Stimulated activated effector memory CD8-positive, alpha-beta T cell treated with anti-CD3 and anti-CD28 coated beads, Interleukin-12 subunit alpha, Interleukin-12 subunit beta, amount 100 ng/mL, for 72 hours (primary cell): ENCODE measurements at regions not wholly inside any gene's neighbourhood (a gene's known extent, or its start where the extent isn't known, plus 50 kb on each side); places are given as distances from the start of the nearest gene placed in this dataset.
"Not testable (repeated sequence)": the region's sequence is repeated elsewhere in the genome, so short reads cannot be mapped to it uniquely, and the experiment has no call there.

ENCODE experiments used
- ATAC-seq: fragments of 150-1000 bp; cut with Tn5 transposase; 2 replicates; pipeline ENCODE4 v1.10.0; 2021
- DNase-seq, 2 donors: peaks; one replicate each; pipeline ENCODE4 v3.0.0; 2021 to 2022; ENCODE audit warnings: low spot score in 2 of 2
- H3K27ac Mint-ChIP-seq: one replicate; pipeline ENCODE4 v1.8.0; 2022; ENCODE audit warnings: mild to moderate bottlenecking, mixed read lengths
- H3K36me3 Mint-ChIP-seq: one replicate; pipeline ENCODE4 v1.8.0; 2022; ENCODE audit warnings: mild to moderate bottlenecking, mixed read lengths
- H3K4me1 Mint-ChIP-seq: one replicate; pipeline ENCODE4 v1.8.0; 2022; ENCODE audit warnings: mixed read lengths
- H3K4me3 Mint-ChIP-seq: one replicate; pipeline ENCODE4 v1.8.0; 2022; ENCODE audit warnings: mild to moderate bottlenecking, mixed read lengths
- H3K9me3 Mint-ChIP-seq: one replicate; pipeline ENCODE4 v1.8.0; 2022; ENCODE audit warnings: mixed read lengths

DNA sequence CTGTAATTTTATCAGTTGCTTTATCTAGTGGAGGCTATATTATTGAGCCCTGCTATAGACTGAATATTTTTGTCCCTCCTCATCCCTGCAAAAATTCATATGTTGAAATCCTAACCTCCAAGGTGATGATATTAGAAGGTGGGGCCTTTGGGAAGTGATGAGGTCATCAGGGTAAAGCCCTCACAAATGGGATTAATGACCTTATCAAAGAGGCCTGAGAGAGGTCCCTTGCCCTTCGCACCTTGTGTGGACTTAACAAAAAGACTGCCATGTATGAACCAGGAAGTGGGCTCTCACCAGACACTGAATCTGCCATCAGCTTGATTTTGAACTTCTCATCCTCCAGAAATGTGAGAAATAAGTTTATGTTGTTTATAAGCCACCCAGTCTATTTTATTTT, 381.4 kb upstream of the ONECUT1 start:
- ATAC-seq = no peak
- H3K9me3 Mint-ChIP-seq = no peaks in the 10 kb centered on the region

DNA sequence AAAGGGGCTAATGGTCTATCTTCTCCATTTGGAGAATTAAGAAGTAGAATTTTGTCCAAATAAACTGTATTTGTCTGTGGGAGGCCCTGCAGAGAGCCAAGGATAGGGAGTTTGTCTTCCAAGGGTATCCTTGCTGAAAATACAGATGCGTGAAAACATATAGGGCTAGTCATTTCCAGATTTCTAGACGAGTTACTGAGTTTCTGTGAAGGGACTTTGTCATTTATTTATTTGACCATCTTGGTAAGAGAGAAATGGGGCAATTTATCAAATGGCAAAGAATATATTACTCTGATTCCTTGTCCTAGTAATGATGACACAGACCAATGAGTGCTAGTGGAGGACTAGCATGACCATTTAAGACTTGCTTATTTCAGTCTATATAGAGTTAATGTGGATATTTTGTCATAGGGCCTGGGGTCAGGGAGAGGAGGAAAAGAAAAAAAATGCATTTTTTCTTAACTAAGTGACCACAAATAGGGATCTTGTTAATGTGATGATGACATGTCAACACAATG, 376.6 kb upstream of the ONECUT1 start:
- Mint-ChIP-seq H3K9me3 (peaks cover 3% of the 10 kb centered on the region), H3K36me3 (no peaks in the 10 kb centered on the region), H3K4me3 (no peak overlapping the region), H3K4me1 (no peaks in the 10 kb centered on the region), H3K27ac (no peak overlapping the region)
- ATAC-seq (no peak), DNase-seq (no peak)

More for the DNA sequence above, 381.4 kb upstream of the ONECUT1 start:
- no peak overlapping the region for H3K27ac Mint-ChIP-seq
- H3K4me1 Mint-ChIP-seq = no peaks in the 10 kb centered on the region
- no peaks in the 10 kb centered on the region for H3K36me3 Mint-ChIP-seq
- no peak for DNase-seq
- no peak overlapping the region for H3K4me3 Mint-ChIP-seq

DNA sequence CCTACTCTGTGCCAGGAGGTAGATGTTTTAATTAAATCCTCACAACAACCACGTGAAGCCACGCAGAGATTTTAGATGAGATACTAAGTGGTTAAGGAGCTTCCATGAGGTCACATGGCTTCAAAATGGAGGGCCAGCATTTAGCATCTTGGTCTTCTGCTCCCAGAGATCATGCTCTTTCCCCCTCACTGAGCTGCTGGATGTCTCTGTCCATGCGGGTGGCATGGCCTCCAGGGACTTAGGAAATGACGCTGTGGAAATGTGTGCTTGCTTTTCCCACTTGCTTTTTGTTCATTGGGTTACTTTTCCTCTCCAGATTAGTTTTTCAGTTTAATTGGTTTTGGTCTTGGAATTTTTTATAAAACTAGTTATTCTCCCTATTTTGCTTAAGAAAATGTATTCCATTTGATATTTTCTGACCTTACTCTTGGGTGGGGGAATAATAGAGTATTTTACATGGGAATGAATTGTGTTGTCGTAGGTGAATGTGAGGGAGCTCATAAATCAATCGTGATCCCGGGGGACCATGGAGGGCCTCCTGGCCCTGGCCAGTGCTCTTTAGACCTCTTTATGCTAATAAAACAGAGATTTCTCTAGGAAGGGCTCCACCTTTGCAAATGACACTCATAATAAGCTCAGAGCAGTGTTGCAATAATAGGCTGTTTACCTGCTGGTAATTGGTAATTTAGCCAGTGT, 376.0 kb upstream of the ONECUT1 start:
- DNase-seq = no peak
- ATAC-seq = no peak
- no peak overlapping the region for H3K4me3 Mint-ChIP-seq
- H3K36me3 Mint-ChIP-seq = no peaks in the 10 kb centered on the region
- H3K27ac Mint-ChIP-seq = no peak overlapping the region
- H3K9me3 Mint-ChIP-seq = peaks cover 3% of the 10 kb centered on the region
- no peaks in the 10 kb centered on the region for H3K4me1 Mint-ChIP-seq

DNA sequence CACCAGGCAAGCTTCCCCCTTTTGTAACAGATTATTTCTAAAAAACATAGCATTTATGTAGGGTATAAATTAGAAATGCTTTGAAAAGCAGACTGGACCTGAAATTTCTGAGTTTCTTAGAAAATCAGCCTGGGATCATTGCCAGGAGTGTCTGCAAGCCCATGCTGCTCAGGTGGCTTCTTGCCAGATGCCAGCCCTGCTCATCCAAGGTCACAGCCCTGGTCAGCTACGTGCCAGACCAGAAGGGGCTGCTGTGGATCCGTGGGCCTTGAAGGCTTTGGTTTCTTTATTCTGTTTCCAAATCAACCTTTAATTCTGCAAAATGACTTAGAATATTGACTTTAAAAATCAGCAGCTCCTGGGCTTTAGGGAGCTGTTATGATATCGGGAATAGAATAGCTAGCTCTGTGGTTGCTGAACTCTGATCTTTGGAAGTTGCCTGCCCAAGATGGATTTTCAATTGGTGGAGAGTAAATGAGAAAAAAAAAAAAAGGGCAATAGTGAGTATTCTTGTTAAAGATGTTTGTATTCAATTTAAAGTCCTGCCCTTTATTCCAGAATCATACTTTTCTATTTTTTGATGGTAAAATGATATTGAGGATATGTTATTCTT, 370.1 kb upstream of the ONECUT1 start:
- H3K9me3 Mint-ChIP-seq = peaks cover 14% of the 10 kb centered on the region
- H3K27ac Mint-ChIP-seq = no peak overlapping the region
- no peak for DNase-seq
- H3K36me3 Mint-ChIP-seq = no peaks in the 10 kb centered on the region
- no peaks in the 10 kb centered on the region for H3K4me1 Mint-ChIP-seq
- no peak overlapping the region for H3K4me3 Mint-ChIP-seq
- ATAC-seq = no peak

DNA sequence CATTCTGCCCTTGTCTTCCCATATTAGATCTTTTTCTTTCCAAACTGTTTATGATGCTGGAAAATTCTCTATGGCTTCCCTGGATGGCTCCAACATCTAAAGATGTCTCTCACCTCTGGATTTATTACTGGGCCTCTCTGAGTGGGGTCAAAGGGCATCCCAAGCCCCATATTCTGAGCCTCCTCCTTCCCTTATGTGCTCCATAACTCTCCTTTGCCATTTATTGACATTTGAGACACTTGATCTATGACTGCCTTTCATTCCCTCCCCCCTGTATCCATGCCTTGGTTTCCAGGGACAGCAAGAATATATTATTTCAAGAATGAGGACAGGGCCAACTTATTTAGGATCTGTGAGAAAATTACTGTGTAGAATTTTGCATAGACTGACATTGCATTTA, 369.3 kb upstream of the ONECUT1 start:
- ATAC-seq (no peak), DNase-seq (no peak)
- H3K4me1 Mint-ChIP-seq = no peaks in the 10 kb centered on the region
- no peak overlapping the region for H3K4me3 Mint-ChIP-seq
- peaks cover 14% of the 10 kb centered on the region for H3K9me3 Mint-ChIP-seq
- no peaks in the 10 kb centered on the region for H3K36me3 Mint-ChIP-seq
- H3K27ac Mint-ChIP-seq = no peak overlapping the region

DNA sequence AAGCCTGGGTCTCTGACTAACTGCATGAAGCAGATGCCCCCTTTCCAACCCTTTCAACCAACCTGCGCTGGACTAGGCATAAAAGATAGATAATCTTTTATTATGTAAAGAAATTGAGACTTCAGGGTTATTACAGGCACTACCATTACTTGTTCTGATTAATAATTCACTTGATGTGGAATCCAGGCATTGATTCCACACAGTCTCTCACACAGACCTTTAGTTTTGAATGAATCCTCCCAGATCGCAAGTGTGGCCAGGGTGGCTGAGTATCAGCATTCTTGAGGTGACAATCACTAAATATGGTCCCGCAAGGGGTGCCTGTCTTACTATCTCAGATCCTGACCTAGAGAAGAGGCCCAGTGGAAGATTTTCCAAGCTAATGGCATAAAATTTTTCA, 368.9 kb upstream of the ONECUT1 start:
- Mint-ChIP-seq H3K27ac (no peak overlapping the region), H3K4me1 (no peaks in the 10 kb centered on the region), H3K9me3 (peaks cover 12% of the 10 kb centered on the region), H3K4me3 (no peak overlapping the region), H3K36me3 (no peaks in the 10 kb centered on the region)
- DNase-seq = no peak
- ATAC-seq = no peak

DNA sequence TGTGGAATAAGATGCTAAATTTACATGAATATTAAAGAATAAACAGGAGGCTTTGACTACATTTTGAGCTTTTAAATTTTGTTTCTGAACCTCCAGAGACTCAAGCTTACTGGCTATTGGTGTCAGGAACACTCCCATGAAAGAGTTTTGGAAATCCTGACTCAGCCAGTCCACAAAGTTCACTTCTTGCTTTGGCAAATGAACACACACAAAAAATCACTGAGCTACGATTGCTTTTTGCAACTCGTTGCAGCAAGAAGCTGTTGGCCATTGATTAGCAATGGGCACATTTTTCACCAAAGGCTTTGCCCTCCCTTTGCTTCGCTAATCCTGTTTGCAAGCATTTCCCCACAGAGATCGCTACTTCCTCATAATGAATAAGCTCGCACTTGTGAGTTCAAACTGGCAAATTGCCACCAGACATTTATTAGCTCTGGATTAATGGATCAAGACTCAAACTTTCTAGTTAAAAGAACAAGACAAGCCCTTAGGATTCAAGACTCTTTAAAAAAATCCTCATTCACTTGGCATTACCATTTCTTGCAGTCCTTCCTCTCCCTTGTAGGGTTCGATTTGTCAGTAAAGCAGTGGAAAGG, 343.2 kb upstream of the ONECUT1 start:
- Mint-ChIP-seq H3K36me3 (no peaks in the 10 kb centered on the region), H3K4me1 (no peaks in the 10 kb centered on the region), H3K9me3 (peaks cover 4% of the 10 kb centered on the region), H3K27ac (no peak overlapping the region), H3K4me3 (no peak overlapping the region)
- DNase-seq (no peak), ATAC-seq (no peak)

DNA sequence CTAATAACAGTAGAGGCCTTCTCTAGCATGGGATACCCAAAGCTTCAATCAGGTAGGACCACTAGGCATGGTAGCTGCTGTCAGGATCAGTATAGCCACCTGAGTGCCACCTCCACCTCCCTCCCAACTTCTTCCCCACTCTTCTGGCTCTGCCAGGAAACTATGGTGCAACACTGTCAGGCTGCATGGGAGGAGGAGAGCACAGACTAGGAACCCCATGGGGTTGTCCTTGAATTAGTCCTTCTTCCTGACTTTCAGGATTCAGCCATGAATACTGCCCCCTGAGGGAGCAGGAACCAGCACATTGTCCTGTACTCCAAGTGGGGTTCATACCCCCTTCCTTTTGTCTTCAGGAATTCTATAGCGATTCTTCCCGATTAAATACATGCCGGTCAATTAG, 340.8 kb upstream of the ONECUT1 start:
- Mint-ChIP-seq H3K4me1 (no peaks in the 10 kb centered on the region), H3K27ac (no peak overlapping the region), H3K4me3 (no peak overlapping the region), H3K9me3 (peaks cover 4% of the 10 kb centered on the region), H3K36me3 (no peaks in the 10 kb centered on the region)
- DNase-seq (no peak), ATAC-seq (peak; percentile 16)

DNA sequence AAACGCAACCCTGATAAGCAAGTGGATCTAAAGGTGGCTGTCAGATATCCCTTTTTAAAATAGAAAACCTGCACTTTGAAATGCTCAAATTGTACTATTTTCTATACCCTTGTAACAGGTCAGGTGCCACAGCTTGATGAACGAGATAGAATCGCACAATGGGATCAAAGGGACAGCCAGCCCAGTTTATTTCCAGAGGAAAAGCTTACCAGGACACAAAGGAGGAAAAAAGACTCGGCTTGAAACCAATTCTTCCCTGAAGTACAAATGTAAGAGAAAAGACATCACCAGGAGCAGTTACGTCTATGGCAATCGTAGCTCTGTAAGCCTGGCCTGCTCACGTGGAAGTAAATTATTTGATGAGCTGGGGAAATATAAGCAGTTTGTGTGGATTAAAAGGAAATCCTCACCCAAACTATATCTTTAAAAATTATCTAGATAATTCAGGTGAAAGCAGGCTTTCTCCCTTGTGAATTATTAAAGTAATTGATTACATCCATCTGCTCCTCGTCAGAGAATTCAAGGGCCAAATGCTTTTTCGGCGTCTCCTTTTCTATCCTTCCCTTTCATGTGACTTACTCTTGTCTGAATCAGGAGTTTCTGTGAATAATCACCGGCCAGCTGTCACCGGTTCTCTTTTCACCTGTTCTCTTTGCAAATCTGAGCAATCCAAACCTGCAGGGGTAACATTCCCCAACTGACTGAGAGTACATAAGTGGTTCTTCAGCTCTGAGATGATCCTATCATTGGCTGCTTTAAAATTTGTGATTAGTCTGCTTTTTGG, 339.2 kb upstream of the ONECUT1 start:
- H3K4me3 Mint-ChIP-seq = no peak overlapping the region
- no peak overlapping the region for H3K27ac Mint-ChIP-seq
- H3K4me1 Mint-ChIP-seq = no peaks in the 10 kb centered on the region
- ATAC-seq = no peak
- DNase-seq = no peak
- H3K9me3 Mint-ChIP-seq = peaks cover 1% of the 10 kb centered on the region
- H3K36me3 Mint-ChIP-seq = no peaks in the 10 kb centered on the region

DNA sequence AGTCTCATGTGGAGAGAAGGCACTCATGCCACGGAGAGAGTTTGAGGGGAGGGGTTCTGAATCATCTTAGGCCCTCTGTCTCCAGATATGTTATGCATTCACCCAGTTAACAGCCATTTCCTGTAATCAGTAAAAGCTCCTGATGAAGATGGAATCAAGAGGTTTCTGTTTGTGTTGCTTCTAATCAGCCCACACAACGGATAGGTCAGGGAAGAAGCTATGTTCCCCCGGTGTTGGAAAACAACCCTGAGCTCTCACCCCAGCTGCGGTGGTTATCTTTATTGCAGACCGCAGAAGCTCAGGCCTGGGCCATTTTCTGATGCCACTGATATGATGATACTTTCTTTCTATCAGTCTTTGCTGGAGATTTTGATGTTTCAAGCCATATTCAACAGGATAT, 338.5 kb upstream of the ONECUT1 start:
- Mint-ChIP-seq H3K36me3 (no peaks in the 10 kb centered on the region), H3K4me3 (no peak overlapping the region), H3K4me1 (no peaks in the 10 kb centered on the region), H3K27ac (no peak overlapping the region), H3K9me3 (no peaks in the 10 kb centered on the region)
- ATAC-seq = no peak
- no peak for DNase-seq

DNA sequence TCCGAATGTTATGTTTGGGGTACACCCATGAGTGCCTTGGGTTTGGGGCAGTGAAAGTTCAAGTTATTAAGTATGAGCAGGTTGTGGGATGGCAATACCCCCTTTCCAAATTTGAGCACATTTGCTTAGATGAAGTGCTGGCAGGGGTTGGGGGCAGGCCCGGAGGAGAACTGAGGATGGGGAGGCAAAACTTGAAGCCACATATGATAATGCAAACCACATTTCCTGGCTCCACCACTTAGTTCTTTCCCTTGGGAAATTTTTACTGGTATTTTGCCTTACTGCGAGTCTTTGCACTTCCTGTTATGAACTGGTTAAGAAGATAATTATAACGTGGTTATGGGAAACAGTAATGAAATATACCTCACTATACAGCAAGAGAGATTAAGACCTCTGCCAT, 336.0 kb upstream of the ONECUT1 start:
- DNase-seq (no peak), ATAC-seq (no peak)
- Mint-ChIP-seq H3K4me1 (no peaks in the 10 kb centered on the region), H3K27ac (no peak overlapping the region), H3K4me3 (no peak overlapping the region), H3K9me3 (no peaks in the 10 kb centered on the region), H3K36me3 (no peaks in the 10 kb centered on the region)

DNA sequence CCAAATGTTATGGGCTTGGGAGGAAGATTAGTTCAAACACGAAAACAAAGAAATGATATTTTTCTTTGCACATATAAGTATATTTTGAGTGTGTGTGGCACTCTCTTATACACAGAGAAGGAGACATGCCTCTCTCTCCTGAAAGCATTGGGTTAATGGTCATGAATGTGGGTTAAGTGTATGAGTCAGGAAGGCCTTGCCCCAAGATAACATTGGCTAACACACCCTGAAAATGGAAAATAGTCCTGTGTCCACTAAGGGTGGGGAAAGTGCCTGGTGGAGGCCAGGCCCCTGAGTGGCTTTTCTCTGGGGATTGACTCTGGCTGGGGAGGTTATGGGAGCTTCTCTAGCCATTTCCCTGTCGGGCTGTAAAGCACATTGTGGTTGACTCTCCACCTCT, 332.7 kb upstream of the ONECUT1 start:
- H3K9me3 Mint-ChIP-seq = no peaks in the 10 kb centered on the region
- no peaks in the 10 kb centered on the region for H3K36me3 Mint-ChIP-seq
- ATAC-seq (no peak), DNase-seq (no peak)
- no peak overlapping the region for H3K27ac Mint-ChIP-seq
- no peak overlapping the region for H3K4me3 Mint-ChIP-seq
- no peaks in the 10 kb centered on the region for H3K4me1 Mint-ChIP-seq

DNA sequence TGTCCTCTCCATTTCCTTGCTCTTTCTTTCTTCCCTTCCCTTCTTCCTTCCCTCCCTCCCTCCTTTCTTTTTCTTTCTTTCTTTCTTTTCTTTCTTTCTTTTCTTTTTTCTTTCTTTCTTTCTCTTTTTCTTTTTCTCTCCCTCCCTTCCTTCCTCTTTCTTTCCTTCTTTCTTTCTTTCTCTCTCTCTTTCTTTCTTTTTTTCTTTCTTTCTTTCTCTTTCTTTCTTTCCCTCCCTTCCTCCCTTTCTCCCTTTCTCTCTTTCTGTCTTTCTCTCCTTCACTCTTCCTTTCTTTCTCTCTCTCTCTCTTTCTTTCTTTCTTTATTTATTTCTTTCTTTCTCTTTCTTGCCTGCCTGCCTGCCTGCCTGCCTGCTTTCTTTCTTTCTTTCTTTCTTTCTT, 326.8 kb upstream of the ONECUT1 start:
- H3K4me1 Mint-ChIP-seq, H3K9me3 Mint-ChIP-seq, H3K36me3 Mint-ChIP-seq, H3K27ac Mint-ChIP-seq, H3K4me3 Mint-ChIP-seq, DNase-seq, ATAC-seq: not testable (repeated sequence)

DNA sequence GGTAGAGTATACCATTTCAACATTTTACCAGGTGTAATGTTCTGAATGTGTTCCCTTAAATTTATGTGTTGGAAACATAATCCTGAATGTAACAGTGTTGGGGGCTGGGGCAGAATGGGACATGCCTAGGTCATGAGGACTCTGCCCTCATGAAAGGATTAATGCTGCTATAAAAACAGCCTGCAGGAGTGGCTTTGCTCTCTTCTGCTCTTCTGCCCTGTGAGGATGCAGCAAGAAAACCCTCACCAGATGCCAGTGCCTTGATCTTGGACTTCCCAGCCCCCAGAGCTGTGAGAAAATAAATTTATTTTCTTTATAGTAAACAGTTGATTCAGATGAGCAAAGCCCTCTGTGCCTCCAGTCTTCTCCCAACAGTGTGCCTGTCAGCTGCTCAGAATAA, 326.0 kb upstream of the ONECUT1 start:
- Mint-ChIP-seq H3K4me1 (no peaks in the 10 kb centered on the region), H3K27ac (no peak overlapping the region), H3K4me3 (no peak overlapping the region), H3K36me3 (no peaks in the 10 kb centered on the region), H3K9me3 (peaks cover 3% of the 10 kb centered on the region)
- ATAC-seq (no peak), DNase-seq (no peak)

DNA sequence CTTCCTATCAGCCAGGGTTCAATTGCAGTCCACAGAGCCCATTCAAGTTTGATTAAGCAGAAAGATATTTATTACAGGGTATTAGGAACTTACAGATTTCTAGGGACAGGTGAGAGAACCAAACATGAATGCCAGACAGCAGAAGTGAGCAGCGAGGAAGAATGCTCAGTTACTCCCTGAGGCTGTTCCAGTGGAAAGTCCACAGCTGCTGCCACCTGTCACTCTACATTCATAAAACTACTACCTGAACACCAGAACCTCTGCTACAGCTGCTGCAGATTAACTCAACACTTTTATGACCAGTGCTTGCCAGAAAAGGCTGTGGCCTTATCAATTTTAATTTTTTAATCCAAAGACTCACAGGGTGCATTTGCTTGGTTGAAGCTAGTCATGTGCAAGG, 325.4 kb upstream of the ONECUT1 start:
- peaks cover 3% of the 10 kb centered on the region for H3K9me3 Mint-ChIP-seq
- no peaks in the 10 kb centered on the region for H3K36me3 Mint-ChIP-seq
- ATAC-seq = no peak
- H3K27ac Mint-ChIP-seq = no peak overlapping the region
- DNase-seq = no peak
- no peak overlapping the region for H3K4me3 Mint-ChIP-seq
- no peaks in the 10 kb centered on the region for H3K4me1 Mint-ChIP-seq
